ENCODE measurements at regions not wholly inside any gene's neighbourhood (a gene's known extent, or its start where the extent isn't known, plus 50 kb on each side); places are given as distances from the start of the nearest gene placed in this dataset.

DNA sequence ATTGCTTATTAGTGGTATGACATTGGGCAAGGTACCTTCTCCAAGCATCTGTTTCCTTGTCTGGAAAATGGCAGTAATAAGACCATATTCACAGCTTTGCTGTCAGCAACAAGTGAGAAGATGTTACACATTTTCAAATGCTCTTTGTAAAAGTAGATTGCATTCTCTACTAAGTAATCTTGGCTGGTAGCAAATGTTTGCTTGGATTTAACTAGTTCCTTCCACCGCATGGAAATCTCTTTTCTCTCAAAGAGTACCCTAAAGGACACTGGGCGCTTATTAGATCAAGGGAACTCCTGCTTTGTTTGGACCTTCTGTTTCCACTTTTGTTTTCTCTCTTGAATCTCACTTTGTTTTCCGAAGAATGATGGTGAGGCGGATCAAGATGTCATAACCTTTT lies 185.2 kb upstream of the BMPER start:
- Histone ChIP-seq H3K4me3 (ENCODE audit: low read length) (no peak overlapping the region), H3K4me1 (ENCODE audit: control insufficient read depth, insufficient read depth, low read length) (peaks cover 33% of the 10 kb centered on the region), H3K36me3 (ENCODE audit: insufficient read depth, low read length) (no peaks in the 10 kb centered on the region), H3K4me2 (ENCODE audit: low read length) (no peak overlapping the region), H3K9me3 (replicated peaks; ENCODE audit: low read length) (no peaks in the 10 kb centered on the region), H3K9ac (ENCODE audit: low read depth, low read length) (no peak overlapping the region), H3K27me3 (ENCODE audit: control insufficient read depth, insufficient read depth, low read length) (no peaks in the 10 kb centered on the region)

DNA sequence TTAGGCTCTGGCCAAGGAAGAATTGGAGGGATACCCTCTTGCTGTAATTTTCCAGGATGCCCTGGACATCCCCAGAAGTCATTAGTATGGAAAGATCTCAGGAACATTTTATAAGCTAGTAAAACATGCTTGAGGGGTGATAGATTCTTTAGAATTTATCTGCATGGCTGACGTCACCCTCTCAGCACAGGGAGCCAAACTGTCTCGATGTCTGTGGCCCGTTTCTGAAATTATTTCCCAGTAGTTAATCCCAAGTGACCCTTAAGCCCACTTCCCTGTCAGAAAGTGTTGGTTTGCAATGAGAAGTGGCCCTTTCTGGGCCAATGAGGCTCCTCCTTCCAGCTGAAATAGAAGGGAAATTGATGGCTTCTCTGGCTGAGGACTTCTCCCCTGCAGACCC lies 184.5 kb upstream of the BMPER start:
- Histone ChIP-seq H3K27me3 (ENCODE audit: control insufficient read depth, insufficient read depth, low read length) (no peaks in the 10 kb centered on the region), H3K4me2 (ENCODE audit: low read length) (no peak overlapping the region), H3K4me3 (ENCODE audit: low read length) (no peak overlapping the region), H3K9me3 (replicated peaks; ENCODE audit: low read length) (no peaks in the 10 kb centered on the region), H3K4me1 (ENCODE audit: control insufficient read depth, insufficient read depth, low read length) (peaks cover 33% of the 10 kb centered on the region), H3K9ac (ENCODE audit: low read depth, low read length) (no peak overlapping the region), H3K36me3 (ENCODE audit: insufficient read depth, low read length) (no peaks in the 10 kb centered on the region)

DNA sequence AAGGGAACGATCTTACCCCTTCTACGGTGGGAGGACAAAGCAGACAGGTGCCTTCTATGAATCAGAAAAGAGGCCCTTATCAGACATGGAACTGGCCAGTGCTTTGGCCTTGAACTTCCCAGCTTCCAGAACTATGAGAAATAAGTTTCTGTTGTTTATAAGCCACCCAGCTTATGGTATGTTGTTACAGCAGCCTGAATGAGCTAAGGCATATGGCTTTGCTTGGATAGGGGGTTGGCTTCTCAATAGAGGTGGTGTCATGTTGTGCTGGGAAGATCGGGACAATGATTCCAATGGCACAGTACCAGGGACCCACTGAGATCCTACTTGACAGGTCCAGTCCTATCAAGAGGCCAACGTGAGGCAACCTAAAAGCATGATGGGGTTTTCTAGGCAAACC lies 183.4 kb upstream of the BMPER start:
- H3K4me2 ChIP-seq (ENCODE audit: low read length): peak overlapping the region; percentile 82
- H3K27me3 ChIP-seq (ENCODE audit: control insufficient read depth, insufficient read depth, low read length): no peaks in the 10 kb centered on the region
- H3K36me3 ChIP-seq (ENCODE audit: insufficient read depth, low read length): no peaks in the 10 kb centered on the region
- peak overlapping the region; percentile 8 for H3K4me3 ChIP-seq (ENCODE audit: low read length)
- H3K4me1 ChIP-seq (ENCODE audit: control insufficient read depth, insufficient read depth, low read length): peaks cover 33% of the 10 kb centered on the region
- no peaks in the 10 kb centered on the region for H3K9me3 ChIP-seq (replicated peaks; ENCODE audit: low read length)
- H3K9ac ChIP-seq (ENCODE audit: low read depth, low read length): peak overlapping the region; percentile 46

DNA sequence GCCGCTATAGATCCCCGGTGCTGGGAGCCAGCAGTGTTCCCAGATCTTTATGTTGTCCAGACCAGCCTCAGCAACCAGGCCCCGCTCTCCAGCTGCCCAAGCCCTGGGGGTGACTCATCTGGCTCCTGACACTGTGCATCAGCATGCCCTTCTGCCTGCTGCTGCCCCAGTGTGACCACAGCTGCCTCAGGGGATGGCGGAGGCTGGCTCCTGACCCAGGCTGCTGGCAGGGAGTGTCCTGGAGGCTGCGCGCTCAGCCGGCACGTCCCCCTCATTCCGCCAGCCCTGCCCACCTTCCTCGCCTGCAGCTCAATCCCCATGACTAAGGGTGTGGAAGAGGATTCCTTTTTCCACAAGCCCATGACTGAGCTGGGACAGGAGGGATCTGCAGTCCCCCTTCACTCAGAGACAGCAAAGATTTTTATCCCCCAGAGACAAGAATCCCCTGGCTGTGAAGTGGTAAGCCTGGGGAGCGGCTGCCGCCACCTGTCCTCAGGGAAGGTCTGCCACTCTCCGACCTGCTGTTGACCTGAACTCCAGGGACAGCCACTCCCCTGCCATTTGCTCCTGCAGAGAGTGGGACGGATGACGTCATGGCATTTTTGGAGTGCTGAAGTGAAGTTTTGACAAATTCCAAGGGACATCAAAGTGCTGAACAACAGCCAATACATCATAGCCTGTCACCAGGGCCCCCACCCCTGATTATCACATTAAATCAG lies 182.8 kb upstream of the BMPER start:
- Histone ChIP-seq H3K27me3 (ENCODE audit: control insufficient read depth, insufficient read depth, low read length) (no peaks in the 10 kb centered on the region), H3K4me1 (ENCODE audit: control insufficient read depth, insufficient read depth, low read length) (peaks cover 33% of the 10 kb centered on the region), H3K36me3 (ENCODE audit: insufficient read depth, low read length) (no peaks in the 10 kb centered on the region), H3K9me3 (replicated peaks; ENCODE audit: low read length) (no peaks in the 10 kb centered on the region), H3K4me3 (ENCODE audit: low read length) (peak overlapping the region; percentile 58), H3K4me2 (ENCODE audit: low read length) (peak overlapping the region; percentile 82), H3K9ac (ENCODE audit: low read depth, low read length) (peak overlapping the region; percentile 61)

DNA sequence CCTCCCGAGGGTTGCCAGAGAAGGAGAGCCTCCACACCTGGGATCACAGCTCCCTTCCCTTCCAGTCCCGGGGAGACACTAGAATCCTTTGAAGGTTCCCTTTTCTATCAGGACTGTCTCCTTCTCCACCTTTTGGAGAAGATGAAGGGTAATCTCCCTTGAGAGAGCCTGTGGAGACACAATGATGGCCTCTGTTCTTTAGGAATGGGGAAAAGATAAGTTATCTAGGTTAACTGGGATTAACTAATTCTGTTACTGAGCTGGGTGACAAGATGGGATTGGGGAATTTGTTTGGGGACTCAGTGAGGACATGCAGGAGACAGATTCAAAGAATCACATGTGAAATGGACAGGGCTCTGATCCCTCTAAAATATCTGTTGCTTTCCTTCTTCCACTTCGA lies 181.1 kb upstream of the BMPER start:
- no peaks in the 10 kb centered on the region for H3K36me3 ChIP-seq (ENCODE audit: insufficient read depth, low read length)
- peaks cover 27% of the 10 kb centered on the region for H3K4me1 ChIP-seq (ENCODE audit: control insufficient read depth, insufficient read depth, low read length)
- H3K9ac ChIP-seq (ENCODE audit: low read depth, low read length): no peak overlapping the region

DNA sequence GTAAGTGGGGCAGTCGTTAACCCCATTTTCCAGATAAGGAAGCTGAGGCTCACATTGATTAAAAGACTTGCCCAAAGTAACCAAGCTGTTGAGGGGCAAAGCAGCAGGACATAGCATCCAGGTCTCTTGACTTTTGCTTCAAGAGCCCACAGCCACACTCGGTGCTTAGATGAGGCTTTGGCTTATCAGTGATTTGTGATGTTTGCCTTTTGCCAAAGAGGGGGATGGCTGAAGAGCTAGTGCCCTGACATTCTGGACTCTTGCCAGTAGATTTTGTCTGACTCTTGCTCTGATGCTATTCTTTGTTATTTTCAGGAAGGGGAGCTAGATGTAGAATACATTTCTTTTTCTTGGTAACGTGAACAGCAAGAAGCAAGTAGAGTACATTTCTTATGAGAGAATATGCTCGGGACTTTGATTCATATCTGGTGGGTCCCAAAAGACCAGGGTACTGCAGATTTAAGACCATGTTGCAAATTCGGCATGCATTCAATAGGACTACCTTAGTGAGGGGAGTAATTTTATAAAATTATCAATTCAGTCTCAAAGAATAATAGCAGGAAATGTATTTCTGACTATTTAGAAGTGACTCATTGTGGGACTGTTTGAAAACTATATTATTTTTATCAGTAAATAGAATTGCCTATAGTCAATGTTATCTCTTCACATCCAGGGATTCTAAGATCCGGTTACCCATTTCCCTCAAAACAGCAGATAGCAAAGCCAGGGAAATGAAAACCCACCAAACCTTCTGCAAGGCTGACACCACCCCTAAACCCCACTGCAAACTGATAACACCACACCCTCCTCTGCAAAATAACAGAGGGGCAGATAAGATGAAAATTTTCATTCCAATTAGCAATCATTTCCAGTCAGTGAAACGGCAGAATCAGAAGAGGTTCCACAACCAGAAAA lies 180.0 kb upstream of the BMPER start:
- Histone ChIP-seq H3K4me1 (ENCODE audit: control insufficient read depth, insufficient read depth, low read length) (peaks cover 24% of the 10 kb centered on the region), H3K9me3 (replicated peaks; ENCODE audit: low read length) (no peaks in the 10 kb centered on the region), H3K4me2 (ENCODE audit: low read length) (no peak overlapping the region), H3K36me3 (ENCODE audit: insufficient read depth, low read length) (no peaks in the 10 kb centered on the region), H3K4me3 (ENCODE audit: low read length) (no peak overlapping the region), H3K27me3 (ENCODE audit: control insufficient read depth, insufficient read depth, low read length) (no peaks in the 10 kb centered on the region), H3K9ac (ENCODE audit: low read depth, low read length) (no peak overlapping the region)

More for the DNA sequence above, 181.1 kb upstream of the BMPER start:
- H3K4me3 ChIP-seq (ENCODE audit: low read length): no peak overlapping the region
- no peaks in the 10 kb centered on the region for H3K9me3 ChIP-seq (replicated peaks; ENCODE audit: low read length)
- H3K27me3 ChIP-seq (ENCODE audit: control insufficient read depth, insufficient read depth, low read length): no peaks in the 10 kb centered on the region
- H3K4me2 ChIP-seq (ENCODE audit: low read length): no peak overlapping the region

DNA sequence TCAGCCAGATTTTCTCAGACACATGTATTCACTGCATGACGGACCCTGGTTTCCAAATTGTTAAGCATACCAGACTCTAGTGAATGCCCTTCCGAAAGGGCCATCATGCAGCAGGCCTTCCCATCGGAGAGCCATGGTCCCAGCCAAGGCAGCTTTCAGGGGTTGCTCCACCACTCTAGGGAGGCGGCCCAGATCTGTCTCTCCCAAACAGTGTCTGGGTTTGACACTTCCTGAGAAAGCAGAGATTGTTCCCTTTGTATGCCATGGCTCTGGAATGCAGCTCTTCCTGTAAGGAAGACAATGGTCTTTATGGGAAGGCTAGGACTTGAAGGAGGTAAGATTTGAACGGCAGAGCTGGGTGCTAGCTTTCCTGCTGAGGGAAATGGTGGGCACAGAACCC lies 178.8 kb upstream of the BMPER start:
- Histone ChIP-seq H3K9me3 (replicated peaks; ENCODE audit: low read length) (no peaks in the 10 kb centered on the region), H3K4me2 (ENCODE audit: low read length) (no peak overlapping the region), H3K4me1 (ENCODE audit: control insufficient read depth, insufficient read depth, low read length) (peaks cover 19% of the 10 kb centered on the region), H3K36me3 (ENCODE audit: insufficient read depth, low read length) (no peaks in the 10 kb centered on the region), H3K27me3 (ENCODE audit: control insufficient read depth, insufficient read depth, low read length) (no peaks in the 10 kb centered on the region), H3K9ac (ENCODE audit: low read depth, low read length) (no peak overlapping the region), H3K4me3 (ENCODE audit: low read length) (no peak overlapping the region)

DNA sequence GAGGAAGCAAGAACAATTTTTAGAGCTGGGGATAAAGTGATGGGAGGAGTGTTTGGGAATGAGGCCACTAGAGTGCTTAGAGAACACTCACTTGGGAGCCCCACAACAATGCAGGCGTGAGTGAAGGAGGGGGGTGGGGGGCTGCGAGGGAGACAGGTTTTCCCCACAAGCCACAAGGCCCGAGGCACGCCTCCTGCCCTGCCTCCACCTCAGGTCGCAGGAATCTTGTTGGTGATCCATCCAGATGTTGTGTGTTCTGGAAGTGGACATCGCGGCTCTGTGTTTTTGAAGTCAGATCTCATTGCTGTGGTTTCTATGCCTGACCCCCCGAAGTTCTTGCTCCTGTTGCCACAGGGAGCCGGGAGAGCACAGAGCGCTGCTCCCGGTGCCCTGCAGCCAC lies 178.0 kb upstream of the BMPER start:
- no peaks in the 10 kb centered on the region for H3K9me3 ChIP-seq (replicated peaks; ENCODE audit: low read length)

DNA sequence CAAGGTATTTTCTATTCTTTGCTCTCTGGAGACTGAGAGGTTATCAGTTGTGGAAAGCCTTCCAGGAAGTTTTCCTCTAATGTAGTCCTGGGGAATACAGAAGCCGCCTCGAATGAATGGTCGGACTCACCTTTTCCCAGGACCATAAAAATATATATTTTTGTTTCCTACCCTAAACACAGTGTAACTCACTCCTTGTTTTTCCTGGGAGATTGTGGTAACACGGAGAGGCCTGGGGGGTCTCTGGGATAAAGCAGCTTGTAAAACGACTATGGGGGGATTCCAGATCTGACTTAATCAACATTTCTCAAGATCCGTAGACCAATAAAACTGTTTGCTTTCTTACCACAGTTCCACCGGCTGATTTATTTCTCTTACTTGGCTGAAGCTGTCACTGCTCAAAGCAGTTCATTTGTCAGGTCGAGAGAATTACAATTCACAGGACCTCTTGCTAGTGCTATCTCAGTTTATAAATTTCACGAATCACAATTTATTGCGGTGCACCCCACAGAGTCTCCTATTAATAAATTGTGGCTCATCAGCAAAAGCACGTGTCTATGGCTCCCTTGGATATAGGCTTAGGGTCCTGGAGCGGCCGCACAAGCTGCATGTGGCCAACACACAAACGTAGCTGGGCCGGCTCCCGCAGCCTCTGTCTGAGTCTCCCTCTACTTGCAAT lies 176.3 kb upstream of the BMPER start:
- Histone ChIP-seq H3K9me3 (replicated peaks; ENCODE audit: low read length) (no peaks in the 10 kb centered on the region), H3K9ac (ENCODE audit: low read depth, low read length) (no peak overlapping the region), H3K4me2 (ENCODE audit: low read length) (no peak overlapping the region), H3K36me3 (ENCODE audit: insufficient read depth, low read length) (no peaks in the 10 kb centered on the region), H3K4me1 (ENCODE audit: control insufficient read depth, insufficient read depth, low read length) (no peaks in the 10 kb centered on the region), H3K4me3 (ENCODE audit: low read length) (no peak overlapping the region), H3K27me3 (ENCODE audit: control insufficient read depth, insufficient read depth, low read length) (no peaks in the 10 kb centered on the region)

More for the DNA sequence above, 178.0 kb upstream of the BMPER start:
- H3K4me1 ChIP-seq (ENCODE audit: control insufficient read depth, insufficient read depth, low read length): peaks cover 12% of the 10 kb centered on the region
- H3K4me3 ChIP-seq (ENCODE audit: low read length): no peak overlapping the region
- H3K36me3 ChIP-seq (ENCODE audit: insufficient read depth, low read length): no peaks in the 10 kb centered on the region
- no peak overlapping the region for H3K9ac ChIP-seq (ENCODE audit: low read depth, low read length)
- H3K4me2 ChIP-seq (ENCODE audit: low read length): no peak overlapping the region
- H3K27me3 ChIP-seq (ENCODE audit: control insufficient read depth, insufficient read depth, low read length): no peaks in the 10 kb centered on the region

DNA sequence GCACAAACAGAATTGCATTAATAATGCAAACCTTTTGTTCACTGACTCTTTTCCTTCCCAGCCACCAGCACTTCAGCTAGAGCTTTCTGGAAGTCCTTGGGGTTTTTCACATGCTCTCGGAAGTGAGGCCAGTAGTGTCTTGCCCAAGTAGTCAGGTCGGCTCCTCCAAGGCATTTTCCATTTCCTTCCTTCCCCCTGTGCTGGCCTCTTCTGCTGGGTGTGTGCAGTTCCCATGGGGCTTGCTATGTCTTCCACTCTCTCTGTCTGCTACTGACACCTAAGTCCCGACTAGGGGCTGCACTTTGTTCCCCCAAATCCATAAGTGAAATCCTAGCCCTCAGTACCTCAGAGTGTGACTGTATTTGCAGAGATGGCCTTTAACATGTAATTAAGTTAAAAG lies 175.6 kb upstream of the BMPER start:
- H3K36me3 ChIP-seq (ENCODE audit: insufficient read depth, low read length): no peaks in the 10 kb centered on the region
- H3K27me3 ChIP-seq (ENCODE audit: control insufficient read depth, insufficient read depth, low read length): no peaks in the 10 kb centered on the region
- no peaks in the 10 kb centered on the region for H3K4me1 ChIP-seq (ENCODE audit: control insufficient read depth, insufficient read depth, low read length)
- H3K4me3 ChIP-seq (ENCODE audit: low read length): no peak overlapping the region
- no peaks in the 10 kb centered on the region for H3K9me3 ChIP-seq (replicated peaks; ENCODE audit: low read length)
- no peak overlapping the region for H3K9ac ChIP-seq (ENCODE audit: low read depth, low read length)
- no peak overlapping the region for H3K4me2 ChIP-seq (ENCODE audit: low read length)

DNA sequence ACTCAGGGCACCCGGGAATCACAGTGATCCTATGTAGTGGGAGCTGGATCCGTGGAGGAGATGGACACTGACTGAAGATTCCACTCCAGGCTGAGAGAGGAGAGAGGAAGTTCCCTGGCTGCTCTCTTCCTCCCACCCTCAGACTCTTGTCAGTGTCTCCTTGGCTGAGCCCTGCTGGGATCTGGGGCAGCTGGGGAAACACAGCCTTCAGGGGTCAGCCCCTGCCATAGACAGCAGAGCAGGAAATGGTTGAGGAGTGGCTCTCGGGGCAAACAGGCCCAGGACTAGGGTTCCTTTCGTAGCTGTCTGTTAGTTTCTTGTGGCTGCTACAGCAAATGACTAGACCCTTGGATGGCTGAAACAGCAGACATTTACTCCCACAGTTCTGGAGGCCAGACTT lies 174.4 kb upstream of the BMPER start:
- Histone ChIP-seq H3K9ac (ENCODE audit: low read depth, low read length) (no peak overlapping the region), H3K27me3 (ENCODE audit: control insufficient read depth, insufficient read depth, low read length) (no peaks in the 10 kb centered on the region), H3K9me3 (replicated peaks; ENCODE audit: low read length) (no peaks in the 10 kb centered on the region), H3K4me1 (ENCODE audit: control insufficient read depth, insufficient read depth, low read length) (no peaks in the 10 kb centered on the region), H3K36me3 (ENCODE audit: insufficient read depth, low read length) (no peaks in the 10 kb centered on the region), H3K4me3 (ENCODE audit: low read length) (no peak overlapping the region), H3K4me2 (ENCODE audit: low read length) (no peak overlapping the region)

Data from skeletal muscle satellite cell (primary cell).